LNCAP (cell line): ENCODE measurements at regions not wholly inside any gene's neighbourhood (a gene's known extent, or its start where the extent isn't known, plus 50 kb on each side); places are given as distances from the start of the nearest gene placed in this dataset.

Source experiments
- CTCF ChIP-seq: fragments of 450-650 bp; IDR thresholded peaks from 2 replicates; pipeline ENCODE4 v1.5.1; 2017; ENCODE audit warnings: mild to moderate bottlenecking

DNA sequence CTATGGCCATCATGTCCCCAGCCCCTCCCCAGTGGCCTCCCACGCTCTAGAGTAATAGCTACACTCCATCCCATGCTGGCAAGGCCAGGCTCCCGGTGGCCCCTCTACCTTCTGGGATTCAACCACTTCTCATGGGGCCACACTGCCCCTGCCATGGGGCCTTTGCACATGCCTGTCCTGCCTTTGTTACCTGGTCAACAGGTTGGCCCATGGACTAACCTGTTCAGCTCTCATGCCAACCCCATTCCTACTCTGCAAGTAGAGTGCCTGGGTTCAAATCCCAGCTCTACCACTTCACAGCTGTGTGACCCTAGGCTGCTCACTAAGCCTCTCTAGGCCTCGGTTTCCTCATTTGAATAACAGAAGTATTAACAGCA is 98.5 kb downstream of the RFLNA start:
- TF ChIP-seq CTCF: no peak

GRCh38 chr12:124392667-124393413 is 97.9 kb downstream of the RFLNA start:
- TF ChIP-seq CTCF: no peak

GRCh38 chr12:124392271-124392666 is 97.4 kb downstream of the RFLNA start:
- peak; percentile 29; the same call in 1 of the 2 replicates for TF ChIP-seq CTCF

DNA sequence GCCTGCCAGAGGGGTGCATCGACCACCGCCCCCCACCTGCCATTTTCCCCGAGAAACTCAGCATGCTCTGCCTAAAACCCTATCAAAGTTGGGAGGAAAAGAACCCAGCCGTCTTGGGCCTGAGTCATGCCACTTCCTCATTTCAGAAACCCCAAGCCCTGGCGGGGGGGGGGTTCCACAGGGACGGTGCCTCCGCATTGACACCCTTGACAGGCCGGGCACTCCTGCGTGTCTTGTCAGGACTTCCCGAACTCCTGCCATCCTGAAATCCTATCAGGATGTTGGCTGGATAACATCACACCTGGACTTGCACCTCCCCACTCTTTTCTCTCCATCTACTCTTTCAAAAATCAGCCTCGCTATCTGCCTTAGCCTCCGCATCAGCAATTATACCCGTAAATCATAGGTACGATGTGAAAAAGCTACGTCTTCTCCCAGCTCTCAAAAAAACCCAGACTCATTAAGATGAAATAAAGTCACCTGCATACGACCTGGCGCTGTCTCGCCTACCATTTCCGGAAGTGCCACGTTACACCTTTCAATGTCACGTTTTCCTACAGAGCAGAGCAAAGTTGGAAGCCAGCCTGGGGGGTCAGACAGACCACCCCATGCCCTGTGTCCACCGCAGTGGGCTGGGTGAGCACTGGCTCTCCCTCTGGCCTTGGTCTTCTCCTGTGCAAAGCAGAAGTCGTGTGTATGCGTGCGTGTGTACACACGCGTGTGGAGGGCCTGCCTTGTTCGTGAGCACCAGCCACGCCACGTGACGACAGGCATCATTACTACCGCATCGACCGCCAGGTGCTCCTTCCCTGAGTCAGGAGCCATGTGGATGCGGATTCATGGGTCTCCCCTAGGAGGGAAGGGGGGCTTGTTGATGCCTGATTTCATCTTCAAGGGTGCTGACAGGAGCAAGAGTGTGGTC is 96.7 kb downstream of the RFLNA start:
- TF ChIP-seq CTCF: no peak

GRCh38 chr12:124390442-124391097 is 95.7 kb downstream of the RFLNA start:
- no peak for TF ChIP-seq CTCF

GRCh38 chr12:124389725-124390441 is 95.0 kb downstream of the RFLNA start:
- no peak for TF ChIP-seq CTCF
